GM23338 (cell line): ENCODE measurements at regions not wholly inside any gene's neighbourhood (a gene's known extent, or its start where the extent isn't known, plus 50 kb on each side); places are given as distances from the start of the nearest gene placed in this dataset.
"Not testable (repeated sequence)": the region's sequence is repeated elsewhere in the genome, so short reads cannot be mapped to it uniquely, and the experiment has no call there.

Experiments used
- CREB1 ChIP-seq: fragments of 250-450 bp; sonication (Bioruptor Pico); IDR thresholded peaks from 2 replicates; pipeline ENCODE4 v1.5.0; 2020; ENCODE audit warnings: low read depth, mild to moderate bottlenecking, moderate library complexity
- EZH2 ChIP-seq: fragments of 200-600 bp; sonication (generic); IDR thresholded peaks from one replicate; pipeline ENCODE4 v1.8.0; 2017; ENCODE audit warnings: antibody characterized with exemption, mild to moderate bottlenecking, low read depth; ENCODE audit not compliant: unreplicated experiment
- EZH2phosphoT487 ChIP-seq: fragments of 200-600 bp; sonication (generic); IDR thresholded peaks from one replicate; pipeline ENCODE4 v1.8.1; 2018; ENCODE audit warnings: antibody characterized with exemption; ENCODE audit not compliant: unreplicated experiment
- JUNB ChIP-seq: IDR thresholded peaks from one replicate; pipeline ENCODE4 v1.6.1; 2016; ENCODE audit warnings: antibody characterized with exemption; ENCODE audit not compliant: unreplicated experiment
- POLR2AphosphoS5 ChIP-seq: IDR thresholded peaks from 2 replicates; pipeline ENCODE4 v1.6.1; 2016; ENCODE audit warnings: antibody characterized with exemption, low read depth
- TF ChIP-seq, protein P1 (sequence below), 2 experiments: fragments of 200-600 bp in 1 of 2; sonication (generic) in 1 of 2; conservative IDR thresholded peaks; 2 replicates each; pipeline versions ENCODE4 v1.5.1 to v1.6.1; 2016 to 2017; ENCODE audit warnings: antibody characterized with exemption in 2 of 2, low read depth in 2 of 2, mild to moderate bottlenecking in 2 of 2, moderate library complexity in 1 of 2

DNA sequence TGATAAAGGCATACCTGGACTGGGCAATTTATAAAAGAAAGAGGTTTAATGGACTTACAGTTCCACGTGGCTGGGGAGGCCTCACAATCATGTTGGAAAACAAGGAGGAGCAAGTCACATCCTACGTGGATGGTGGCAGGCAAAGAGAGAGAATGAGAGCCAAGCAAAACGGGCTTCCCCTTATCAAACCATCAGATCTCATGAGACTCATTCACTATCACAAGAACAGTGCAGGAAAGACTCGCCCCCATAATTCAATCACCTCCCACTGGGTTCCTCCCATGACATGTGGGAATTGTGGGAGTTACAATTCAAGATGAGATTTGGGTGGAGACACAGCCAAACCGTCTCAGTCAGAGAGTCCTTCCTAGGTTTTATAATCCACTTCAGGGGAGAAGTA lies 222.3 kb downstream of the ZNF674 start:
- TF ChIP-seq, protein P1, sequence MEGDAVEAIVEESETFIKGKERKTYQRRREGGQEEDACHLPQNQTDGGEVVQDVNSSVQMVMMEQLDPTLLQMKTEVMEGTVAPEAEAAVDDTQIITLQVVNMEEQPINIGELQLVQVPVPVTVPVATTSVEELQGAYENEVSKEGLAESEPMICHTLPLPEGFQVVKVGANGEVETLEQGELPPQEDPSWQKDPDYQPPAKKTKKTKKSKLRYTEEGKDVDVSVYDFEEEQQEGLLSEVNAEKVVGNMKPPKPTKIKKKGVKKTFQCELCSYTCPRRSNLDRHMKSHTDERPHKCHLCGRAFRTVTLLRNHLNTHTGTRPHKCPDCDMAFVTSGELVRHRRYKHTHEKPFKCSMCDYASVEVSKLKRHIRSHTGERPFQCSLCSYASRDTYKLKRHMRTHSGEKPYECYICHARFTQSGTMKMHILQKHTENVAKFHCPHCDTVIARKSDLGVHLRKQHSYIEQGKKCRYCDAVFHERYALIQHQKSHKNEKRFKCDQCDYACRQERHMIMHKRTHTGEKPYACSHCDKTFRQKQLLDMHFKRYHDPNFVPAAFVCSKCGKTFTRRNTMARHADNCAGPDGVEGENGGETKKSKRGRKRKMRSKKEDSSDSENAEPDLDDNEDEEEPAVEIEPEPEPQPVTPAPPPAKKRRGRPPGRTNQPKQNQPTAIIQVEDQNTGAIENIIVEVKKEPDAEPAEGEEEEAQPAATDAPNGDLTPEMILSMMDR (conservative IDR thresholded peaks at IDR 0.05; ENCODE audit: low read depth in 2 of 2) = not testable (repeated sequence)
- not testable (repeated sequence) for TF ChIP-seq EZH2phosphoT487; POLR2AphosphoS5; EZH2; CREB1 (CRISPR knock-in tag); JUNB
